Type B pancreatic cell (in vitro differentiated cells): ENCODE measurements at regions not wholly inside any gene's neighbourhood (a gene's known extent, or its start where the extent isn't known, plus 50 kb on each side); places are given as distances from the start of the nearest gene placed in this dataset.
"Not testable (repeated sequence)": the region's sequence is repeated elsewhere in the genome, so short reads cannot be mapped to it uniquely, and the experiment has no call there.

Experiments used
- DNase-seq: peaks from one replicate; pipeline ENCODE4 v3.0.0; 2021; ENCODE audit warnings: mixed read lengths; ENCODE audit not compliant: unreplicated experiment; ENCODE audit errors: extremely low spot score
- H3K27ac Mint-ChIP-seq: 2 replicates; pipeline ENCODE4 v1.8.0; 2021; ENCODE audit warnings: mild to moderate bottlenecking, mixed read lengths
- H3K27me3 Mint-ChIP-seq: 2 replicates; pipeline ENCODE4 v1.8.0; 2021; ENCODE audit warnings: mixed read lengths
- H3K36me3 Mint-ChIP-seq: 2 replicates; pipeline ENCODE4 v1.8.0; 2021; ENCODE audit warnings: mixed read lengths
- H3K4me1 Mint-ChIP-seq: one replicate; pipeline ENCODE4 v1.8.0; 2021; ENCODE audit warnings: mixed read lengths; ENCODE audit not compliant: unreplicated experiment
- H3K4me3 Mint-ChIP-seq: 2 replicates; pipeline ENCODE4 v1.8.0; 2021; ENCODE audit warnings: mild to moderate bottlenecking, mixed read lengths
- H3K9me3 Mint-ChIP-seq: 2 replicates; pipeline ENCODE4 v1.8.0; 2021; ENCODE audit warnings: mixed read lengths
- CTCF ChIP-seq: fragments of 200-600 bp; sonication (generic); conservative IDR thresholded peaks from 2 replicates; pipeline ENCODE4 v1.5.0; 2021; ENCODE audit warnings: antibody characterized with exemption, mild to moderate bottlenecking

DNA sequence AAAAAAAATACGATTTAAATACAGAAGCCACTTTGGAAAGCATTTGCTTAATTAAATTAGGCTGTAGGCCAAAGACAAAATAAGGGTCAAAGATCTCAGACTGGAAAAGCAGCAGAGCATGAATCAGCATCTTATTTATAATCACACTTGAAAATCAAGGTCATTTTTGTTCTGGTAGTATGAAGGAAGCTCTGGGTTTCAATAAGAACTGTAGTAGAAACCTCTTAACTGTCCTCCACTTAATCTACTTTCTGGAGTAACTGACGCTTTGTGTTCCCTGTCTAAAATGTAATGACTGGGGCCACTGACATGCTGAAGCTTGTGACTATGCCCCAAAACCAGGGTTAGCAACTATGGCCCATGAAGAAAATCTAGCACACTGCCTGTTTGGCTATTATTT lies 450.7 kb upstream of the ZP4 start:
- no peak for DNase-seq
- H3K4me3 Mint-ChIP-seq, result no peak overlapping the region
- no peak overlapping the region for H3K27ac Mint-ChIP-seq
- H3K9me3 Mint-ChIP-seq, result peaks cover 12% of the 10 kb centered on the region
- H3K27me3 Mint-ChIP-seq, result no peaks in the 10 kb centered on the region
- no peaks in the 10 kb centered on the region for H3K4me1 Mint-ChIP-seq
- no peaks in the 10 kb centered on the region for H3K36me3 Mint-ChIP-seq
- no peak for TF ChIP-seq CTCF

- no peak overlapping the region for H3K4me3 Mint-ChIP-seq
- no peak for DNase-seq
Measured at GRCh38 chr1:238340989-238341388, 450.3 kb upstream of the ZP4 start.

DNA sequence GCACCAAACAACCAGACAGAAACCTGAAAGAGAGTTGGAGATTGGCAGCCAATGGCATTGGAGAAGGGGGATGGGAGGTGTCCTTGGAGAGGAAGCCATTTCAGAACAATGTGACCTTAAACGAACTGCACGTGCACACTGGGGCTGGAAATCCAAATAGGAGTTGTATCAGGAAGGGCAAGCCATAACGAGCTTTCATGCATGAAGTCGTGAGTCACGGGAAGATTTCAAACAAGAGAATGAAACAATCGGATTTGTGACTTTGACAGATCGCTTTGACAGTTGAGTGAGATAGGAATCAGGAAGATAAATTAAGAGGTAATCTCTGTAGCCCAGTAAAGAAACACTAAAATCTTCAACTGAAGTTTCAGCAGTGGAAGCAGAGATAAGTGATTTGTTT lies 445.8 kb upstream of the ZP4 start:
- no peak overlapping the region for H3K4me3 Mint-ChIP-seq
- H3K4me1 Mint-ChIP-seq, result no peaks in the 10 kb centered on the region
- no peaks in the 10 kb centered on the region for H3K36me3 Mint-ChIP-seq
- H3K9me3 Mint-ChIP-seq, result peaks cover 12% of the 10 kb centered on the region
- no peak for TF ChIP-seq CTCF
- H3K27ac Mint-ChIP-seq, result no peak overlapping the region
- no peak for DNase-seq
- H3K27me3 Mint-ChIP-seq, result no peaks in the 10 kb centered on the region

More at GRCh38 chr1:238340989-238341388, 450.3 kb upstream of the ZP4 start:
- H3K27ac Mint-ChIP-seq, result no peak overlapping the region
- H3K36me3 Mint-ChIP-seq, result no peaks in the 10 kb centered on the region
- H3K27me3 Mint-ChIP-seq, result no peaks in the 10 kb centered on the region
- no peaks in the 10 kb centered on the region for H3K4me1 Mint-ChIP-seq
- H3K9me3 Mint-ChIP-seq, result peaks cover 12% of the 10 kb centered on the region
- no peak for TF ChIP-seq CTCF

DNA sequence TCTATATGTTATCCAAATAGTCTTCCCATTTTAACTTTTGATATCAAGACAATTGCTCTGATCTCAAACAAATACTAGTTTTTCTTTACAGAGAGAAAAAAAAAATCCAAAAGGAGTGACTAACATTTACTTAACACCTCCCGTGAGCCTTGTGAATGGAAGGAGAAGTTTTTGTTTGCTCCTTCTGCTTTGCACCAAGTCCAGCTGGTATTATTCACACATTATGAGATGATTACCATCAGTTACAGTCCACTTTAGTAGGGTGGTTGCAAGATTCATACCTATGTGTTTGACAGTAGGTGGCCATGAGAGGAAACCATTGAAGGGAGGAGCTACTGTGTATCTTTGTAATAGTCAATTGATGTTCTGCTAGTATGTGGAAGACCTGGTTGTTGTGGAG lies 443.4 kb upstream of the ZP4 start:
- H3K9me3 Mint-ChIP-seq, result peaks cover 12% of the 10 kb centered on the region
- no peaks in the 10 kb centered on the region for H3K36me3 Mint-ChIP-seq
- no peak for DNase-seq
- no peak for TF ChIP-seq CTCF
- H3K27me3 Mint-ChIP-seq, result no peaks in the 10 kb centered on the region
- no peak overlapping the region for H3K4me3 Mint-ChIP-seq
- no peak overlapping the region for H3K27ac Mint-ChIP-seq
- no peaks in the 10 kb centered on the region for H3K4me1 Mint-ChIP-seq

DNA sequence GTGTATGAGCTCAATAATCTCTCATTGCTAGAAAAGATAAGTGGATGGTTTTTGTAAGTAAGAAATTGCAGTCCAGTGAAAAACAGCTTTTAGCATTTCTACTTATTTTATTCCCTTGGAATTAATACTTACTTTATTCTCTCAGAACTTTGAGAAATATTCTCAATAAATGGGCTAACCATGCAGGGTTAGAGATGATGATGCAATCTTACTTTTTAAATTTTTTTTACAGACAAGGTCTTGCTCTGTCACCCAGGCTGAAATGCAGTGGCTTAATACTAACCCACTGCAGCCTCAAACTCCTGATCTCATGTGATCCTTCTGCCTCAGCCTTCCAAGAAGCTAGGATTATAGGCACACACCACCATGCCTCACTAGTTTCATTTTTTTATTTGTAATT lies 440.8 kb upstream of the ZP4 start:
- no peak for DNase-seq
- H3K4me1 Mint-ChIP-seq, result no peaks in the 10 kb centered on the region
- no peak overlapping the region for H3K4me3 Mint-ChIP-seq
- H3K9me3 Mint-ChIP-seq, result peaks cover under 1% of the 10 kb centered on the region
- no peak for TF ChIP-seq CTCF
- no peaks in the 10 kb centered on the region for H3K27me3 Mint-ChIP-seq
- no peaks in the 10 kb centered on the region for H3K36me3 Mint-ChIP-seq
- no peak overlapping the region for H3K27ac Mint-ChIP-seq

- Mint-ChIP-seq H3K4me3 (no peak overlapping the region), H3K9me3 (peaks cover 7% of the 10 kb centered on the region), H3K4me1 (no peaks in the 10 kb centered on the region), H3K36me3 (no peaks in the 10 kb centered on the region), H3K27me3 (no peaks in the 10 kb centered on the region), H3K27ac (no peak overlapping the region)
- no peak for TF ChIP-seq CTCF
- no peak for DNase-seq
Measured at GRCh38 chr1:238329671-238330070, 438.9 kb upstream of the ZP4 start.

DNA sequence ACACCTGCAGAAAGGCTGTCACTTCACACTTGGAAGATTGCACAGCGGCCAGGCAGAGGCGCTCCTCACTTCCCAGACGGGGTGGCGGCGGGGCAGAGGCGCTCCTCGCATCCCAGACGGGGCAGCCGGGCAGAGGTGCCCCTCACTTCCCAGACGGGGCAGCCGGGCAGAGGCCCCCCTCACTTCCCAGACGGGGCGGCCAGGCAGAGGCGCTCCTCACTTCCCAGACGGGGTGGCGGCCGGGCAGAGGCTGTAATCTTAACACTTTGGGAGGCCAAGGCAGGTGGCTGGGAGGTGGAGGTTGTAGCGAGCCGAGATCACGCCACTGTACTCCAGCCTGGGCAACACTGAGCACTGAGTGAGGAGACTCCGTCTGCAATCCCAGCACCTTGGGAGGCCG lies 436.3 kb upstream of the ZP4 start:
- H3K27me3 Mint-ChIP-seq, H3K4me3 Mint-ChIP-seq, DNase-seq, H3K4me1 Mint-ChIP-seq, H3K36me3 Mint-ChIP-seq, H3K27ac Mint-ChIP-seq: not testable (repeated sequence)
- H3K9me3 Mint-ChIP-seq, result peaks cover 11% of the 10 kb centered on the region

- not testable (repeated sequence) for H3K4me1 Mint-ChIP-seq, H3K36me3 Mint-ChIP-seq, H3K27me3 Mint-ChIP-seq, H3K4me3 Mint-ChIP-seq, H3K27ac Mint-ChIP-seq, DNase-seq
- peaks cover 11% of the 10 kb centered on the region for H3K9me3 Mint-ChIP-seq
Measured at GRCh38 chr1:238326479-238326878, 435.8 kb upstream of the ZP4 start.
